ENCODE measurements at regions not wholly inside any gene's neighbourhood (a gene's known extent, or its start where the extent isn't known, plus 50 kb on each side); places are given as distances from the start of the nearest gene placed in this dataset.

DNA sequence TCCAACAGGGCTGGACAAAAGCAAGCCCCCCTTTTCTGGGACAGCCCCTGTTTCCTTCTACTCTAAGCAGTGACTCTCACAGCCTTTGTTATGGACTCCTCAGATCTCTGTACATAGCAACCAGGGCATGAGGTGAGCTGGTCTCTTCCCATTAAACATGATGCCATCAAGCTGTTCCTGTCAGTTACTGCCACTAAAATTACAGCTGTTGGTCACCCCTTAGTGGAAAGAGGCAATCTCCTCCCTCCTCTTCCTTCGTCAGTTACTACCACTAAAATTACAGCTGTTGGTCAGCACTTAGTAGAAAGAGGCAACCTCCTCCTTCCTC, 95.2 kb upstream of the SMIM36 start:
- Histone ChIP-seq H3K36me3 (ENCODE audit: low read length) (no peaks in the 10 kb centered on the region), H3K27me3 (ENCODE audit: low read length) (no peaks in the 10 kb centered on the region), H3K9ac (ENCODE audit: low read length) (no peak overlapping the region), H3K79me2 (ENCODE audit: insufficient read depth, low read length) (no peaks in the 10 kb centered on the region), H4K20me1 (ENCODE audit: low read depth, low read length) (no peaks in the 10 kb centered on the region), H3K27ac (ENCODE audit: low read depth, low read length) (no peak overlapping the region), H3K4me3 (ENCODE audit: insufficient read depth, low read length, poor library complexity, severe bottlenecking) (no peak overlapping the region), H3K9me3 (ENCODE audit: insufficient read depth, low read length) (no peaks in the 10 kb centered on the region), H3K4me2 (ENCODE audit: low read depth, low read length, poor library complexity, severe bottlenecking) (no peak overlapping the region), H3K9me2 (replicated peaks; ENCODE audit: insufficient read depth, low read length) (no peaks in the 10 kb centered on the region), H3F3A (ENCODE audit: insufficient read depth) (no peaks in the 10 kb centered on the region), H2AFZ (ENCODE audit: low read depth, low read length, severe bottlenecking) (no peak overlapping the region)
- TF ChIP-seq, protein P1, sequence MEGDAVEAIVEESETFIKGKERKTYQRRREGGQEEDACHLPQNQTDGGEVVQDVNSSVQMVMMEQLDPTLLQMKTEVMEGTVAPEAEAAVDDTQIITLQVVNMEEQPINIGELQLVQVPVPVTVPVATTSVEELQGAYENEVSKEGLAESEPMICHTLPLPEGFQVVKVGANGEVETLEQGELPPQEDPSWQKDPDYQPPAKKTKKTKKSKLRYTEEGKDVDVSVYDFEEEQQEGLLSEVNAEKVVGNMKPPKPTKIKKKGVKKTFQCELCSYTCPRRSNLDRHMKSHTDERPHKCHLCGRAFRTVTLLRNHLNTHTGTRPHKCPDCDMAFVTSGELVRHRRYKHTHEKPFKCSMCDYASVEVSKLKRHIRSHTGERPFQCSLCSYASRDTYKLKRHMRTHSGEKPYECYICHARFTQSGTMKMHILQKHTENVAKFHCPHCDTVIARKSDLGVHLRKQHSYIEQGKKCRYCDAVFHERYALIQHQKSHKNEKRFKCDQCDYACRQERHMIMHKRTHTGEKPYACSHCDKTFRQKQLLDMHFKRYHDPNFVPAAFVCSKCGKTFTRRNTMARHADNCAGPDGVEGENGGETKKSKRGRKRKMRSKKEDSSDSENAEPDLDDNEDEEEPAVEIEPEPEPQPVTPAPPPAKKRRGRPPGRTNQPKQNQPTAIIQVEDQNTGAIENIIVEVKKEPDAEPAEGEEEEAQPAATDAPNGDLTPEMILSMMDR (IDR thresholded peaks at IDR 0.05; ENCODE audit: insufficient read depth, low read length, poor library complexity, severe bottlenecking): no peak
- no peak for TF ChIP-seq EZH2phosphoT487 (conservative IDR thresholded peaks at IDR 0.05; ENCODE audit: low read length)

DNA sequence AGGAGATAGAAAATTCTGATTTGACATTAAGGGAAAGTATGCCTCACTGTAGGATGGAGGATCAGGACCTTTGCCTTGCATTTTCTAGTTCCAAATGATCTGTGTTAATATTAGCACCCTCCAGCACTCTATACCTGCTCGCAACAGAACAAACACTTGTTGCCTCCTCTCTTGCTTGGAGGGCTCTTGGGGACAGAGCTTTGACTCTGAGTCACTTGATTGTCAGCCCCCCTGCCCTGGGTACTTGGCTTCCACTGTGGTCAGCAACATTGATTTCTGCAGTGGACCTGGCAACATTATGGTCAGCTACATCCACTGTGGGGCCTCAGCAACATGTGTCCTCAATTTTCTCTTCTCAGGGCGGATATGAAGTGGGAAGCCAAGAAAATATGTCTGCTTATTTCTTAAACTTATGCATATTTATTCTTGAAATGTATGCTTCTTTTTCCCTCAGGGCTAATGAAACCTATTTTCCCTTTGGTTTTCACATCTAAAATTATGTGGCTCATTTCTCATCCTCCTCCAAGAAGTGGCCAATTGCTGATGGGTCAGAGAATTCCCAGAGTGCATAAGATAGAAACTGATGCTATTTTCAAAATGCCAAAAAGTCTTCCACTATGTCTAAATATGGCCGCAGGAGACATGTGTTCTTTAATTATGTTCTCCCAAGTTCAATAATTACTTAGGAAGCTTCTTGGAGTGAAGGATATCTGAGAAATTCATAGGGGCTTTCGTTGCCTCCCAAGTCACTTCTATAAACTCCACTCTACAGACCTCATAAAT, 94.6 kb upstream of the SMIM36 start:
- Histone ChIP-seq H3K9me3 (ENCODE audit: insufficient read depth, low read length) (no peaks in the 10 kb centered on the region), H2AFZ (ENCODE audit: low read depth, low read length, severe bottlenecking) (no peak overlapping the region), H3K27me3 (ENCODE audit: low read length) (no peaks in the 10 kb centered on the region), H4K20me1 (ENCODE audit: low read depth, low read length) (no peaks in the 10 kb centered on the region), H3K9ac (ENCODE audit: low read length) (no peak overlapping the region), H3K4me3 (ENCODE audit: insufficient read depth, low read length, poor library complexity, severe bottlenecking) (no peak overlapping the region), H3K36me3 (ENCODE audit: low read length) (no peaks in the 10 kb centered on the region), H3K27ac (ENCODE audit: low read depth, low read length) (no peak overlapping the region), H3K9me2 (replicated peaks; ENCODE audit: insufficient read depth, low read length) (no peaks in the 10 kb centered on the region), H3F3A (ENCODE audit: insufficient read depth) (no peaks in the 10 kb centered on the region), H3K4me2 (ENCODE audit: low read depth, low read length, poor library complexity, severe bottlenecking) (no peak overlapping the region), H3K79me2 (ENCODE audit: insufficient read depth, low read length) (no peaks in the 10 kb centered on the region)
- TF ChIP-seq, protein P1 (IDR thresholded peaks at IDR 0.05; ENCODE audit: insufficient read depth, low read length, poor library complexity, severe bottlenecking): no peak
- no peak for TF ChIP-seq EZH2phosphoT487 (conservative IDR thresholded peaks at IDR 0.05; ENCODE audit: low read length)

- H3K79me2 ChIP-seq (ENCODE audit: insufficient read depth, low read length): no peaks in the 10 kb centered on the region
- TF ChIP-seq EZH2phosphoT487 (conservative IDR thresholded peaks at IDR 0.05; ENCODE audit: low read length): no peak
- TF ChIP-seq, protein P1 (IDR thresholded peaks at IDR 0.05; ENCODE audit: insufficient read depth, low read length, poor library complexity, severe bottlenecking): peak; percentile 43
Measured at GRCh38 chr17:55601874-55602364, 90.7 kb upstream of the SMIM36 start.

More at GRCh38 chr17:55601874-55602364, 90.7 kb upstream of the SMIM36 start:
- Histone ChIP-seq H3K27ac (ENCODE audit: low read depth, low read length) (no peak overlapping the region), H3K9me2 (replicated peaks; ENCODE audit: insufficient read depth, low read length) (no peaks in the 10 kb centered on the region), H3K36me3 (ENCODE audit: low read length) (0 out of 2 replicates have a peak, but pooled peaks cover 3% of the 10 kb centered on the region), H3K4me2 (ENCODE audit: low read depth, low read length, poor library complexity, severe bottlenecking) (no peak overlapping the region), H3K9ac (ENCODE audit: low read length) (no peak overlapping the region), H3F3A (ENCODE audit: insufficient read depth) (no peaks in the 10 kb centered on the region), H4K20me1 (ENCODE audit: low read depth, low read length) (no peaks in the 10 kb centered on the region), H3K27me3 (ENCODE audit: low read length) (no peaks in the 10 kb centered on the region), H3K9me3 (ENCODE audit: insufficient read depth, low read length) (no peaks in the 10 kb centered on the region; the same call in 1 of the 2 replicates), H2AFZ (ENCODE audit: low read depth, low read length, severe bottlenecking) (no peak overlapping the region), H3K4me3 (ENCODE audit: insufficient read depth, low read length, poor library complexity, severe bottlenecking) (no peak overlapping the region)

All from SU-DHL-6 (cell line).